H1 (cell line): ENCODE measurements at regions not wholly inside any gene's neighbourhood (a gene's known extent, or its start where the extent isn't known, plus 50 kb on each side); places are given as distances from the start of the nearest gene placed in this dataset.

Source experiments
- CTCF ChIA-PET: fragments of 300-600 bp; sonication (Branson Sonifier 250); formaldehyde crosslinking; loops from one replicate; lab custom pipeline; 2021; ENCODE audit not compliant: partially characterized antibody; lab: Charles Lee
- POLR2A ChIA-PET: fragments of 300-600 bp; sonication (Branson Sonifier 250); formaldehyde crosslinking; loops from one replicate; lab custom pipeline; 2021; ENCODE audit warnings: inconsistent platforms; ENCODE audit not compliant: partially characterized antibody; lab: Charles Lee
- DNase-seq, 2 experiments: peaks; one replicate each; pipeline versions ENCODE4 v3.0.0 to v3.0.0-alpha.2; 2010 to 2022; ENCODE audit warnings: low spot score in 2 of 2, low read depth in 1 of 2, mixed read lengths in 1 of 2
- FAIRE-seq: peaks from 2 replicates; lab custom pipeline; 2011; peaks lifted over from hg19 to GRCh38; lab: Jason Lieb, UNC
- H2AFZ ChIP-seq: 2 replicates; pipeline ENCODE4 v1.8.1; 2012; ENCODE audit warnings: low read length, inconsistent platforms
- H2AK5ac ChIP-seq: 2 replicates; pipeline ENCODE4 v1.6.1; 2013; ENCODE audit warnings: low read depth, low read length
- H2BK120ac ChIP-seq: replicated peaks from 2 replicates; pipeline ENCODE3; 2013; ENCODE audit warnings: low read depth, low read length, inconsistent platforms
- H2BK12ac ChIP-seq: 2 replicates; pipeline ENCODE4 v1.6.1; 2013; ENCODE audit warnings: low read depth, low read length
- H2BK15ac ChIP-seq: 2 replicates; pipeline ENCODE4 v1.6.1; 2013; ENCODE audit warnings: low read length
- H2BK20ac ChIP-seq: 2 replicates; pipeline ENCODE4 v1.6.1; 2013; ENCODE audit warnings: low read length
- H2BK5ac ChIP-seq: 2 replicates; pipeline ENCODE4 v1.6.1; 2013; ENCODE audit warnings: low read depth, low read length
- H3K14ac ChIP-seq: 2 replicates; pipeline ENCODE4 v1.6.1; 2013; ENCODE audit warnings: inconsistent platforms; ENCODE audit not compliant: insufficient read length
- H3K18ac ChIP-seq: 2 replicates; pipeline ENCODE4 v1.6.1; 2013; ENCODE audit warnings: low read length; ENCODE audit errors: extremely low read depth
- H3K23ac ChIP-seq: 2 replicates; pipeline ENCODE4 v1.6.1; 2013; ENCODE audit warnings: inconsistent platforms; ENCODE audit not compliant: insufficient read length
- H3K23me2 ChIP-seq: 2 replicates; pipeline ENCODE4 v1.6.1; 2013; ENCODE audit warnings: low read depth, low read length
- H3K27ac ChIP-seq: 2 replicates; pipeline ENCODE4 v1.6.1; 2011; ENCODE audit warnings: low read depth, low read length, inconsistent platforms
- H3K27me3 ChIP-seq, 4 experiments: replicated peaks in 1 of 4; 1 replicate in 1 of 4; 2 replicates in 3 of 4; pipeline versions ENCODE4 v1.6.1 to v1.8.1; 2011 to 2013; ENCODE audit warnings: low read length in 3 of 4, mild to moderate bottlenecking in 3 of 4, inconsistent platforms in 2 of 4, mixed read lengths in 2 of 4, moderate library complexity in 1 of 4; ENCODE audit not compliant: control insufficient read depth in 3 of 4, insufficient read depth in 3 of 4; ENCODE audit errors: extremely low read depth in 1 of 4
- H3K36me3 ChIP-seq, 4 experiments: 2 replicates each; pipeline versions ENCODE4 v1.6.1 to v1.8.1; 2011 to 2013; ENCODE audit warnings: mild to moderate bottlenecking in 4 of 4, low read length in 3 of 4, moderate library complexity in 2 of 4, control low read depth in 1 of 4, inconsistent platforms in 1 of 4; ENCODE audit not compliant: insufficient read depth in 4 of 4, control insufficient read depth in 2 of 4
- H3K4ac ChIP-seq: replicated peaks from 2 replicates; pipeline ENCODE3; 2013; ENCODE audit warnings: low read length, low read depth, mixed read lengths, inconsistent platforms; ENCODE audit not compliant: insufficient read length
- H3K4me1 ChIP-seq, 4 experiments: replicated peaks in 1 of 4; 1 replicate in 1 of 4; 2 replicates in 3 of 4; pipeline versions ENCODE4 v1.6.1 to v1.8.1; 2011 to 2013; ENCODE audit warnings: low read length in 3 of 4, inconsistent platforms in 2 of 4, mixed read lengths in 1 of 4; ENCODE audit not compliant: insufficient read depth in 4 of 4, control insufficient read depth in 3 of 4
- H3K4me2 ChIP-seq, 2 experiments: 2 replicates each; pipeline versions ENCODE4 v1.6.1 to v1.8.1; 2011 to 2013; ENCODE audit warnings: low read depth in 2 of 2, low read length in 2 of 2, control low read depth in 1 of 2, inconsistent platforms in 1 of 2, mild to moderate bottlenecking in 1 of 2; ENCODE audit not compliant: insufficient read depth in 1 of 2
- H3K4me3 ChIP-seq, 4 experiments: fragments of 200-600, 300-600 bp in 1 of 4; sonication (generic), shearing (Covaris generic), sonication (Bioruptor Twin) in 1 of 4; 2 replicates each; pipeline versions ENCODE4 v1.5.1 to v1.8.1; 2011 to 2016; ENCODE audit warnings: low read length in 4 of 4, low read depth in 3 of 4, control low read depth in 2 of 4, inconsistent platforms in 2 of 4, mild to moderate bottlenecking in 2 of 4, mixed read lengths in 1 of 4, moderate library complexity in 1 of 4; ENCODE audit not compliant: insufficient read depth in 2 of 4; ENCODE audit errors: extremely low read depth in 1 of 4
- H3K56ac ChIP-seq: replicated peaks from 2 replicates; pipeline ENCODE3; 2013; ENCODE audit warnings: low read depth, mild to moderate bottlenecking, mixed read lengths, low read length, inconsistent platforms; ENCODE audit not compliant: insufficient read length
- H3K79me1 ChIP-seq: 2 replicates; pipeline ENCODE4 v1.6.1; 2013; ENCODE audit warnings: low read depth, low read length, control low read depth
- H3K79me2 ChIP-seq, 2 experiments: 2 replicates each; pipeline versions ENCODE4 v1.6.1 to v1.8.1; 2012 to 2013; ENCODE audit warnings: low read length in 2 of 2, mild to moderate bottlenecking in 2 of 2, inconsistent platforms in 1 of 2; ENCODE audit not compliant: insufficient read depth in 2 of 2, control insufficient read depth in 1 of 2
- H3K9ac ChIP-seq, 4 experiments: replicated peaks in 1 of 4; 1 replicate in 1 of 4; 2 replicates in 3 of 4; pipeline versions ENCODE4 v1.6.1 to v1.8.1; 2011 to 2013; ENCODE audit warnings: low read depth in 3 of 4, low read length in 3 of 4, control low read depth in 2 of 4, mild to moderate bottlenecking in 2 of 4, moderate library complexity in 2 of 4, inconsistent platforms in 1 of 4; ENCODE audit errors: extremely low read depth in 1 of 4
- H3K9me3 ChIP-seq, 2 experiments: 2 replicates each; pipeline versions ENCODE4 v1.6.1 to v1.8.1; 2012 to 2013; ENCODE audit warnings: mild to moderate bottlenecking in 2 of 2, moderate library complexity in 2 of 2, control low read depth in 1 of 2, inconsistent platforms in 1 of 2, low read depth in 1 of 2, low read length in 1 of 2, mixed read lengths in 1 of 2; ENCODE audit not compliant: insufficient read depth in 2 of 2
- H4K20me1 ChIP-seq, 2 experiments: replicated peaks in 1 of 2; 2 replicates each; pipeline versions ENCODE3 to v1.8.1; 2011 to 2013; ENCODE audit warnings: inconsistent platforms in 2 of 2, low read length in 2 of 2, mild to moderate bottlenecking in 1 of 2; ENCODE audit not compliant: insufficient read depth in 2 of 2, control insufficient read depth in 1 of 2
- H4K5ac ChIP-seq: 2 replicates; pipeline ENCODE4 v1.6.1; 2013; ENCODE audit warnings: low read length, low read depth, mixed read lengths, inconsistent platforms; ENCODE audit not compliant: insufficient read length
- H4K8ac ChIP-seq: 2 replicates; pipeline ENCODE4 v1.8.0; 2013; ENCODE audit warnings: mild to moderate bottlenecking, moderate library complexity, low read length, inconsistent platforms; ENCODE audit not compliant: insufficient read depth; ENCODE audit errors: extremely low read depth
- H4K91ac ChIP-seq: replicated peaks from 2 replicates; pipeline ENCODE3; 2013; ENCODE audit warnings: low read length, mixed read lengths, inconsistent platforms; ENCODE audit not compliant: insufficient read length
- ATF2 ChIP-seq: IDR thresholded peaks from 2 replicates; pipeline ENCODE4 v1.6.1; 2012; ENCODE audit warnings: low read length, inconsistent platforms
- BRCA1 ChIP-seq: IDR thresholded peaks from 2 replicates; pipeline ENCODE4 v1.6.1; 2012; ENCODE audit warnings: low read depth, low read length, improper control_type of control experiment
- CBX8 ChIP-seq: fragments of 300-800, 300-1000 bp; sonication (generic); IDR thresholded peaks from 2 replicates; pipeline ENCODE4 v1.7.1; 2016; ENCODE audit warnings: low read depth, low read length, borderline replicate concordance
- CHD2 ChIP-seq: IDR thresholded peaks from 2 replicates; pipeline ENCODE4 v1.6.1; 2012; ENCODE audit warnings: low read length, improper control_type of control experiment
- EP300 ChIP-seq, 2 experiments: IDR thresholded peaks; 1 replicate in 1 of 2; 2 replicates in 1 of 2; pipeline ENCODE4 v1.6.1; 2011 to 2012; ENCODE audit warnings: low read depth in 2 of 2, low read length in 2 of 2, mild to moderate bottlenecking in 2 of 2, borderline replicate concordance in 1 of 2, inconsistent platforms in 1 of 2, moderate library complexity in 1 of 2
- EZH2 ChIP-seq: fragments of 200-600 bp; sonication (generic); IDR thresholded peaks from 2 replicates; pipeline ENCODE4 v1.7.1; 2012; ENCODE audit warnings: low read depth, mild to moderate bottlenecking, moderate library complexity, low read length, inconsistent platforms; ENCODE audit not compliant: severe bottlenecking
- KDM5A ChIP-seq: fragments of 200-600 bp; IDR thresholded peaks from 2 replicates; pipeline ENCODE4 v1.7.1; 2012; ENCODE audit warnings: mild to moderate bottlenecking, low read length, inconsistent platforms, mixed read lengths
- MAFK ChIP-seq: IDR thresholded peaks from 2 replicates; pipeline ENCODE4 v1.6.1; 2012; ENCODE audit warnings: low read depth, mild to moderate bottlenecking, improper control_type of control experiment, low read length
- PHF8 ChIP-seq: fragments of 200-600 bp; sonication (generic); conservative IDR thresholded peaks from 2 replicates; pipeline ENCODE4 v1.7.1; 2012; ENCODE audit warnings: low read depth, mild to moderate bottlenecking, inconsistent platforms, low read length, moderate library complexity
- SP2 ChIP-seq: IDR thresholded peaks from 2 replicates; pipeline ENCODE4 v1.6.1; 2012; ENCODE audit warnings: mild to moderate bottlenecking, low read length, inconsistent platforms
- SUZ12 ChIP-seq: fragments of 200-600 bp; sonication (generic); IDR thresholded peaks from 2 replicates; pipeline ENCODE4 v1.6.1; 2012; ENCODE audit warnings: mild to moderate bottlenecking, inconsistent platforms, low read length, moderate library complexity, mixed read lengths
- TBP ChIP-seq: IDR thresholded peaks from 2 replicates; pipeline ENCODE4 v1.6.1; 2011; ENCODE audit warnings: low read depth, low read length, improper control_type of control experiment
- TCF12 ChIP-seq: IDR thresholded peaks from 2 replicates; pipeline ENCODE4 v1.6.1; 2011; ENCODE audit warnings: low read depth, mild to moderate bottlenecking, low read length
- TEAD4 ChIP-seq: IDR thresholded peaks from 2 replicates; pipeline ENCODE4 v1.6.1; 2012; ENCODE audit warnings: low read depth, low read length, inconsistent platforms, mixed read lengths
- WGBS, 2 experiments: shearing (Covaris generic) in 1 of 2; methylation state at CpG; one replicate each; pipeline versions ENCODE4 v1.1.6 to v1.1.7; 2013 to 2015; ENCODE audit warnings: low lambda C conversion rate in 2 of 2, mixed read lengths in 2 of 2, inconsistent platforms in 1 of 2, low coverage in 1 of 2, missing lambda C conversion rate in 1 of 2; ENCODE audit not compliant: insufficient replicate concordance in 2 of 2, insufficient coverage in 1 of 2, insufficient read length in 1 of 2; ENCODE audit errors: extremely low coverage in 1 of 2, missing lambda C conversion rate in 1 of 2; 5-methylcytosine and 5-hydroxymethylcytosine counted together

GRCh38 chr12:59452746-59453145 is 143.1 kb upstream of the SLC16A7 start:
- Histone ChIP-seq H4K5ac (no peak overlapping the region), H3K79me1 (no peaks in the 10 kb centered on the region), H3K23ac (no peak overlapping the region), H2BK15ac (no peak overlapping the region), H3K27me3 (no peaks in the 10 kb centered on the region), H2AK5ac (no peak overlapping the region), H3K9ac (no peak overlapping the region), H3K4ac (no peak overlapping the region), H2BK5ac (no peak overlapping the region), H4K91ac (no peak overlapping the region), H3K4me1 (no peaks in the 10 kb centered on the region; a peak in 1 of 7 replicates), H4K8ac (no peak overlapping the region), H3K56ac (no peak overlapping the region), H4K20me1 (no peaks in the 10 kb centered on the region), H3K27ac (no peak overlapping the region), H2BK12ac (no peak overlapping the region), H2AFZ (no peak overlapping the region), H3K4me3 (no peak overlapping the region), H3K36me3 (no peaks in the 10 kb centered on the region), H3K4me2 (no peak overlapping the region), H3K9me3 (no peaks in the 10 kb centered on the region), H2BK20ac (no peak overlapping the region), H3K18ac (no peak overlapping the region), H2BK120ac (no peak overlapping the region), H3K14ac (no peak overlapping the region), H3K23me2 (no peaks in the 10 kb centered on the region), H3K79me2 (no peaks in the 10 kb centered on the region)
- ChIA-PET CTCF (interaction anchor here (0.9 kb wide), 1 partner anchor 355 kb away, joined by 3 read pairs; no protein-coding TSS in a partner anchor), POLR2A (no interaction called here)
- FAIRE-seq (no peak), DNase-seq (no peak)
- 98% methylated on average over 2 of the region's 2 CpGs; no CpG with 5 or more reads in 1 of the 2 experiments for WGBS, 2 experiments
- TF ChIP-seq CBX8 (no peak), PHF8 (no peak), SUZ12 (no peak), MAFK (no peak), SP2 (no peak), TBP (no peak), TEAD4 (no peak), TCF12 (no peak), EP300 (IDR thresholded peaks at IDR 0.05; ENCODE audit: borderline replicate concordance in 1 of 2, low read depth in 2 of 2, low read length in 2 of 2) (no peak), KDM5A (no peak), CHD2 (no peak), BRCA1 (no peak), ATF2 (no peak), EZH2 (no peak)
